Ishikawa (cell line): ENCODE measurements at regions not wholly inside any gene's neighbourhood (a gene's known extent, or its start where the extent isn't known, plus 50 kb on each side); places are given as distances from the start of the nearest gene placed in this dataset.

Experiments
- EP300 ChIP-seq: IDR thresholded peaks from 2 replicates; pipeline ENCODE4 v1.6.1; 2012; ENCODE audit warnings: borderline replicate concordance
- FOXM1 ChIP-seq: IDR thresholded peaks from 2 replicates; pipeline ENCODE4 v1.6.1; 2012; ENCODE audit warnings: low read depth, borderline replicate concordance
- MAX ChIP-seq: IDR thresholded peaks from 2 replicates; pipeline ENCODE4 v1.6.1; 2012
- NFIC ChIP-seq: IDR thresholded peaks from 2 replicates; pipeline ENCODE4 v1.6.1; 2012
- RAD21 ChIP-seq: IDR thresholded peaks from 2 replicates; pipeline ENCODE4 v1.6.1; 2012; ENCODE audit warnings: low read depth
- REST ChIP-seq: IDR thresholded peaks from 2 replicates; pipeline ENCODE4 v1.6.1; 2012; ENCODE audit warnings: low read depth, mild to moderate bottlenecking
- TAF1 ChIP-seq: IDR thresholded peaks from 2 replicates; pipeline ENCODE4 v1.6.1; 2012; ENCODE audit warnings: low read depth, mild to moderate bottlenecking
- YY1 ChIP-seq: IDR thresholded peaks from 2 replicates; pipeline ENCODE4 v1.6.1; 2012; ENCODE audit warnings: low read depth
- ZBTB7A ChIP-seq: IDR thresholded peaks from 2 replicates; pipeline ENCODE4 v1.6.1; 2012; ENCODE audit warnings: low read depth

- no peak for TF ChIP-seq MAX
- no peak for TF ChIP-seq EP300
- TF ChIP-seq FOXM1: no peak
- no peak for TF ChIP-seq TAF1
- TF ChIP-seq RAD21: no peak
- TF ChIP-seq ZBTB7A: no peak
- TF ChIP-seq NFIC: no peak
- TF ChIP-seq REST: no peak
- no peak for TF ChIP-seq YY1
Measured at GRCh38 chr18:9001209-9001608, 101.3 kb upstream of the NDUFV2 start.
